ENCODE measurements at regions not wholly inside any gene's neighbourhood (a gene's known extent, or its start where the extent isn't known, plus 50 kb on each side); places are given as distances from the start of the nearest gene placed in this dataset.

- no peak for TF ChIP-seq CTCF (IDR thresholded peaks at IDR 0.05; ENCODE audit: insufficient read depth, low read length, poor library complexity, severe bottlenecking)
These were observed 77.5 kb upstream of the SP8 start for GRCh38 chr7:20864221-20864620.

GRCh38 chr7:20865684-20866083, 79.0 kb upstream of the SP8 start:
- H3K27me3 ChIP-seq (replicated peaks; ENCODE audit: control insufficient read depth, insufficient read depth, low read length), result no peaks in the 10 kb centered on the region
- no peak overlapping the region for H3K4me3 ChIP-seq (replicated peaks; ENCODE audit: low read depth, low read length)
- DNase-seq (ENCODE audit: extremely low read depth, insufficient read length), result no peak
- no peaks in the 10 kb centered on the region for H3K36me3 ChIP-seq (ENCODE audit: control insufficient read depth, insufficient read depth, low read length)
- TF ChIP-seq CTCF (IDR thresholded peaks at IDR 0.05; ENCODE audit: insufficient read depth, low read length, poor library complexity, severe bottlenecking), result no peak

More at GRCh38 chr7:20864221-20864620, 77.5 kb upstream of the SP8 start:
- Histone ChIP-seq H3K36me3 (ENCODE audit: control insufficient read depth, insufficient read depth, low read length) (no peaks in the 10 kb centered on the region), H3K27me3 (replicated peaks; ENCODE audit: control insufficient read depth, insufficient read depth, low read length) (no peaks in the 10 kb centered on the region), H3K4me3 (replicated peaks; ENCODE audit: low read depth, low read length) (no peak overlapping the region)
- no peak for DNase-seq (ENCODE audit: extremely low read depth, insufficient read length)

GRCh38 chr7:20870977-20871376, 84.3 kb upstream of the SP8 start:
- Histone ChIP-seq H3K27me3 (replicated peaks; ENCODE audit: control insufficient read depth, insufficient read depth, low read length) (no peaks in the 10 kb centered on the region), H3K4me3 (replicated peaks; ENCODE audit: low read depth, low read length) (no peak overlapping the region), H3K36me3 (ENCODE audit: control insufficient read depth, insufficient read depth, low read length) (no peaks in the 10 kb centered on the region)
- no peak for DNase-seq (ENCODE audit: extremely low read depth, insufficient read length)
- TF ChIP-seq CTCF (IDR thresholded peaks at IDR 0.05; ENCODE audit: insufficient read depth, low read length, poor library complexity, severe bottlenecking), result no peak

- no peak for TF ChIP-seq CTCF (IDR thresholded peaks at IDR 0.05; ENCODE audit: insufficient read depth, low read length, poor library complexity, severe bottlenecking)
- H3K4me3 ChIP-seq (replicated peaks; ENCODE audit: low read depth, low read length), result no peak overlapping the region
- DNase-seq (ENCODE audit: extremely low read depth, insufficient read length), result no peak
These were observed 106.1 kb upstream of the SP8 start for GRCh38 chr7:20892776-20893175.

GRCh38 chr7:20894806-20895205, 108.1 kb upstream of the SP8 start:
- Histone ChIP-seq H3K36me3 (ENCODE audit: control insufficient read depth, insufficient read depth, low read length) (no peaks in the 10 kb centered on the region), H3K4me3 (replicated peaks; ENCODE audit: low read depth, low read length) (no peak overlapping the region), H3K27me3 (replicated peaks; ENCODE audit: control insufficient read depth, insufficient read depth, low read length) (no peaks in the 10 kb centered on the region)
- TF ChIP-seq CTCF (IDR thresholded peaks at IDR 0.05; ENCODE audit: insufficient read depth, low read length, poor library complexity, severe bottlenecking), result no peak
- DNase-seq (ENCODE audit: extremely low read depth, insufficient read length), result no peak

More at GRCh38 chr7:20892776-20893175, 106.1 kb upstream of the SP8 start:
- H3K36me3 ChIP-seq (ENCODE audit: control insufficient read depth, insufficient read depth, low read length), result no peaks in the 10 kb centered on the region
- no peaks in the 10 kb centered on the region for H3K27me3 ChIP-seq (replicated peaks; ENCODE audit: control insufficient read depth, insufficient read depth, low read length)

GRCh38 chr7:20895563-20895962, 108.9 kb upstream of the SP8 start:
- Histone ChIP-seq H3K36me3 (ENCODE audit: control insufficient read depth, insufficient read depth, low read length) (no peaks in the 10 kb centered on the region), H3K4me3 (replicated peaks; ENCODE audit: low read depth, low read length) (no peak overlapping the region), H3K27me3 (replicated peaks; ENCODE audit: control insufficient read depth, insufficient read depth, low read length) (no peaks in the 10 kb centered on the region)
- DNase-seq (ENCODE audit: extremely low read depth, insufficient read length), result no peak
- no peak for TF ChIP-seq CTCF (IDR thresholded peaks at IDR 0.05; ENCODE audit: insufficient read depth, low read length, poor library complexity, severe bottlenecking)
